MM.1S (cell line): ENCODE measurements at regions not wholly inside any gene's neighbourhood (a gene's known extent, or its start where the extent isn't known, plus 50 kb on each side); places are given as distances from the start of the nearest gene placed in this dataset.

Experiments used
- DNase-seq: peaks from one replicate; pipeline ENCODE4 v3.0.0-alpha.2; 2015
- H2AFZ ChIP-seq: fragments of 300-600 bp; sonication (generic); 2 replicates; pipeline ENCODE4 v1.6.0; 2016; ENCODE audit warnings: antibody characterized with exemption, low read length
- H3F3A ChIP-seq: fragments of 300-600 bp; sonication (generic); 2 replicates; pipeline ENCODE4 v1.6.1; 2016; ENCODE audit warnings: mild to moderate bottlenecking, antibody characterized with exemption, low read length, moderate library complexity, mixed read lengths; ENCODE audit not compliant: insufficient read depth
- H3K27ac ChIP-seq: fragments of 300-600 bp; sonication (generic); 2 replicates; pipeline ENCODE4 v1.5.1; 2016; ENCODE audit warnings: mild to moderate bottlenecking, low read length
- H3K27me3 ChIP-seq: fragments of 300-600 bp; sonication (generic); replicated peaks from 2 replicates; pipeline ENCODE4 v1.6.0; 2016; ENCODE audit warnings: low read length; ENCODE audit not compliant: insufficient read depth
- H3K36me3 ChIP-seq: fragments of 300-600 bp; sonication (generic); replicated peaks from 2 replicates; pipeline ENCODE4 v1.6.1; 2016; ENCODE audit warnings: mild to moderate bottlenecking, low read length, mixed read lengths; ENCODE audit not compliant: insufficient read depth
- H3K4me1 ChIP-seq: fragments of 300-600 bp; sonication (generic); 2 replicates; pipeline ENCODE4 v1.6.1; 2016; ENCODE audit warnings: low read length, mixed read lengths
- H3K4me2 ChIP-seq: fragments of 300-600 bp; sonication (generic); 2 replicates; pipeline ENCODE4 v1.6.0; 2016; ENCODE audit warnings: low read depth, low read length
- H3K4me3 ChIP-seq: fragments of 300-600 bp; sonication (generic); 2 replicates; pipeline ENCODE4 v1.5.1; 2016; ENCODE audit warnings: low read length, mixed read lengths
- H3K79me2 ChIP-seq: fragments of 300-600 bp; sonication (generic); 2 replicates; pipeline ENCODE4 v1.6.1; 2016; ENCODE audit warnings: mixed run types, low read length, mixed read lengths
- H3K9ac ChIP-seq: fragments of 300-600 bp; sonication (generic); 2 replicates; pipeline ENCODE4 v1.6.1; 2016; ENCODE audit warnings: low read length, mixed read lengths
- H3K9me2 ChIP-seq: fragments of 300-600 bp; sonication (generic); replicated peaks from 2 replicates; pipeline ENCODE4 v1.6.1; 2016; ENCODE audit warnings: mild to moderate bottlenecking, low read length, mixed read lengths; ENCODE audit not compliant: insufficient read depth
- H3K9me3 ChIP-seq: fragments of 300-600 bp; sonication (generic); replicated peaks from 2 replicates; pipeline ENCODE4 v1.6.1; 2016; ENCODE audit warnings: mild to moderate bottlenecking, low read length, mixed read lengths; ENCODE audit not compliant: insufficient read depth
- H4K20me1 ChIP-seq: fragments of 300-600 bp; sonication (generic); 2 replicates; pipeline ENCODE4 v1.6.1; 2016; ENCODE audit warnings: mild to moderate bottlenecking, low read length, moderate library complexity, mixed read lengths; ENCODE audit not compliant: insufficient read depth
- EZH2 ChIP-seq: fragments of 300-600 bp; sonication (generic); optimal IDR thresholded peaks from 2 replicates; pipeline ENCODE3; 2017; ENCODE audit warnings: low read depth, mild to moderate bottlenecking, antibody characterized with exemption, low read length, mixed read lengths
- EZH2phosphoT487 ChIP-seq: fragments of 300-600 bp; sonication (generic); IDR thresholded peaks from 2 replicates; pipeline ENCODE4 v1.6.1; 2018; ENCODE audit warnings: antibody characterized with exemption, low read length
- TF ChIP-seq, protein P1 (sequence below): fragments of 300-600 bp; sonication (generic); IDR thresholded peaks from 2 replicates; pipeline ENCODE4 v1.5.1; 2016; ENCODE audit warnings: antibody characterized with exemption, low read length, mixed read lengths

DNA sequence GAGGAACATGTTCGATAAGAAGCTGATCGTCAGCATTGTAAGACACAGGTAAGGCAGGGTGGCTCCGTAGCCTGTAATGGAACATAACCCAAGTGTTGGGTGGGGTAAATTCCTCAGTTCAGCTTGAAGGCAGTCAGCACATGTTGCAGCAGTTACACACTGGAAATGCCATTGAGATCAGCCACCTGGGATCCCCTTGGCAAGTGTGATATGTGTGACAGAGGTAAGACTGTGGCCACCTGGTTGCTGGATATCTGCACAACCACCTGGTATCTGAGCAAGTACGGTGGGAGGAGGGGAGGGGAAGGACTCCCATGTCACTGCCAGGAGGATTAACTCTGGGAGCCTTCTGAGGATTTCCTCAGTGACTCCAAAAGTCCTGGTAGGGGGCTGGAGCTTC is 158.0 kb upstream of the CAND1 start:
- peaks cover 11% of the 10 kb centered on the region for H3K4me1 ChIP-seq
- H4K20me1 ChIP-seq: no peaks in the 10 kb centered on the region
- H3K9me3 ChIP-seq: no peaks in the 10 kb centered on the region
- TF ChIP-seq, protein P1, sequence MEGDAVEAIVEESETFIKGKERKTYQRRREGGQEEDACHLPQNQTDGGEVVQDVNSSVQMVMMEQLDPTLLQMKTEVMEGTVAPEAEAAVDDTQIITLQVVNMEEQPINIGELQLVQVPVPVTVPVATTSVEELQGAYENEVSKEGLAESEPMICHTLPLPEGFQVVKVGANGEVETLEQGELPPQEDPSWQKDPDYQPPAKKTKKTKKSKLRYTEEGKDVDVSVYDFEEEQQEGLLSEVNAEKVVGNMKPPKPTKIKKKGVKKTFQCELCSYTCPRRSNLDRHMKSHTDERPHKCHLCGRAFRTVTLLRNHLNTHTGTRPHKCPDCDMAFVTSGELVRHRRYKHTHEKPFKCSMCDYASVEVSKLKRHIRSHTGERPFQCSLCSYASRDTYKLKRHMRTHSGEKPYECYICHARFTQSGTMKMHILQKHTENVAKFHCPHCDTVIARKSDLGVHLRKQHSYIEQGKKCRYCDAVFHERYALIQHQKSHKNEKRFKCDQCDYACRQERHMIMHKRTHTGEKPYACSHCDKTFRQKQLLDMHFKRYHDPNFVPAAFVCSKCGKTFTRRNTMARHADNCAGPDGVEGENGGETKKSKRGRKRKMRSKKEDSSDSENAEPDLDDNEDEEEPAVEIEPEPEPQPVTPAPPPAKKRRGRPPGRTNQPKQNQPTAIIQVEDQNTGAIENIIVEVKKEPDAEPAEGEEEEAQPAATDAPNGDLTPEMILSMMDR: no peak
- TF ChIP-seq EZH2: no peak
- TF ChIP-seq EZH2phosphoT487: no peak
- no peak overlapping the region for H3K4me3 ChIP-seq
- no peak overlapping the region for H3K27ac ChIP-seq
- H3K27me3 ChIP-seq: no peaks in the 10 kb centered on the region
- H2AFZ ChIP-seq: no peak overlapping the region
- no peaks in the 10 kb centered on the region for H3K79me2 ChIP-seq
- no peaks in the 10 kb centered on the region for H3K9me2 ChIP-seq
- H3K36me3 ChIP-seq: no peaks in the 10 kb centered on the region
- H3K4me2 ChIP-seq: no peak overlapping the region
- DNase-seq: no peak
- H3F3A ChIP-seq: peaks cover 6% of the 10 kb centered on the region; the same call in 1 of the 2 replicates
- no peak overlapping the region for H3K9ac ChIP-seq

GRCh38 chr12:67112586-67112985 is 156.6 kb upstream of the CAND1 start:
- no peaks in the 10 kb centered on the region for H3K79me2 ChIP-seq
- H2AFZ ChIP-seq: no peak overlapping the region
- H3F3A ChIP-seq: 0 out of 2 replicates have a peak, but pooled peaks cover 3% of the 10 kb centered on the region
- no peak overlapping the region for H3K4me2 ChIP-seq
- DNase-seq: no peak
- H3K9me2 ChIP-seq: no peaks in the 10 kb centered on the region
- TF ChIP-seq EZH2: no peak
- TF ChIP-seq, protein P1: no peak
- no peak for TF ChIP-seq EZH2phosphoT487
- H3K9me3 ChIP-seq: no peaks in the 10 kb centered on the region
- no peaks in the 10 kb centered on the region for H3K27me3 ChIP-seq
- no peak overlapping the region for H3K4me3 ChIP-seq
- no peaks in the 10 kb centered on the region for H4K20me1 ChIP-seq
- no peak overlapping the region for H3K27ac ChIP-seq
- no peaks in the 10 kb centered on the region for H3K36me3 ChIP-seq
- H3K9ac ChIP-seq: no peak overlapping the region
- peaks cover 8% of the 10 kb centered on the region for H3K4me1 ChIP-seq

DNA sequence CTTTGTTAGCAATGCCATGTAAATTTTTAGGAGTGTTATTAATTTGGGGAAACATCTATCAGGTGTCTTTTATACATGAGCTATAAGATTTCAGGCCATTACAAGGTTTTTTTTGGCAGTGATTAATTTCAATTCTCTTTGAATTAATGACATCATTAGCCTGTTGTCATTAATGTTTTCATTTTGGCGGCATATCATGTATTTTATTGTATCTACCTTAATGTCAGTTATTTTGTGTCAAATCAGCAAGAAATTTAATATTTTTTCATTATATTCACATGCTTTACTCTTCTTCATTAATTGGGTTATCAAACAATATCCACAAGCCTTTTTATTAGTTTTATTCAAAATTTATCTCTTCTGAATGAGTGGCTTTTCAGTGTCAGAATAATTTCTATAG is 153.0 kb upstream of the CAND1 start:
- H3K9me3 ChIP-seq: no peaks in the 10 kb centered on the region

More for the DNA sequence above, 153.0 kb upstream of the CAND1 start:
- no peaks in the 10 kb centered on the region for H3K27me3 ChIP-seq
- H3K9ac ChIP-seq: no peak overlapping the region
- TF ChIP-seq EZH2 (no peak), EZH2phosphoT487 (no peak)
- TF ChIP-seq, protein P1: no peak
- no peaks in the 10 kb centered on the region for H3K9me2 ChIP-seq
- H4K20me1 ChIP-seq: no peaks in the 10 kb centered on the region
- H3K4me1 ChIP-seq: no peaks in the 10 kb centered on the region
- H3K4me3 ChIP-seq: no peak overlapping the region
- H3K36me3 ChIP-seq: no peaks in the 10 kb centered on the region
- DNase-seq: no peak
- no peaks in the 10 kb centered on the region for H3F3A ChIP-seq
- no peak overlapping the region for H3K4me2 ChIP-seq
- no peak overlapping the region for H3K27ac ChIP-seq
- H3K79me2 ChIP-seq: no peaks in the 10 kb centered on the region
- H2AFZ ChIP-seq: no peak overlapping the region
